Heart right ventricle (tissue), 16 donors: ENCODE measurements at regions not wholly inside any gene's neighbourhood (a gene's known extent, or its start where the extent isn't known, plus 50 kb on each side); places are given as distances from the start of the nearest gene placed in this dataset.
A peak's percentile ranks its signal among the peaks of the same experiment; 100 is the strongest.

ENCODE experiments used
- ATAC-seq, 8 donors: fragments of 200-7000 bp; cut with Tn5 transposase; one replicate each; pipeline ENCODE4 v1.9.1; 2020; ENCODE audit warnings: mild to moderate bottlenecking in 8 of 8, moderate library complexity in 8 of 8, moderate number of reproducible peaks in 1 of 8
- DNase-seq, 2 donors: peaks; one replicate each; pipeline ENCODE4 v3.0.0-alpha.2; 2020
- H3K27ac ChIP-seq, 10 donors: fragments of 200-600 bp; sonication (generic) in 2 of 10; one replicate each; pipeline versions ENCODE4 v1.5.0 to v1.8.0; 2020 to 2022; ENCODE audit warnings: mild to moderate bottlenecking in 3 of 10
- H3K27me3 ChIP-seq, 7 donors: fragments of 200-600 bp; one replicate each; pipeline ENCODE4 v1.8.0; 2021 to 2022; ENCODE audit warnings: mild to moderate bottlenecking in 2 of 7
- H3K36me3 ChIP-seq, 9 donors: fragments of 200-600 bp; sonication (generic) in 1 of 9; one replicate each; pipeline versions ENCODE4 v1.5.0 to v1.8.0; 2020 to 2022; ENCODE audit warnings: mild to moderate bottlenecking in 2 of 9
- H3K4me1 ChIP-seq, 9 donors: fragments of 200-600 bp; sonication (generic) in 1 of 9; one replicate each; pipeline versions ENCODE4 v1.5.0 to v1.8.0; 2020 to 2022; ENCODE audit warnings: mild to moderate bottlenecking in 4 of 9
- H3K4me3 ChIP-seq, 10 donors: fragments of 200-600 bp; sonication (generic) in 2 of 10; one replicate each; pipeline versions ENCODE4 v1.5.0 to v1.8.0; 2020 to 2022; ENCODE audit warnings: mild to moderate bottlenecking in 7 of 10, moderate library complexity in 2 of 10
- H3K9me3 ChIP-seq, 11 donors: fragments of 200-600 bp in 10 of 11; sonication (generic) in 2 of 11; one replicate each; pipeline versions ENCODE4 v1.5.0 to v1.8.0; 2013 to 2022; ENCODE audit warnings: mild to moderate bottlenecking in 2 of 11, control low read depth in 1 of 11, moderate library complexity in 1 of 11
- WGBS, 2 donors: extraction: QIAGEN DNeasy Blood & Tissue Kit; methylation state at CpG; one replicate each; pipeline ENCODE4 v1.1.7; 2013; ENCODE audit warnings: inconsistent platforms in 1 of 2; 5-methylcytosine and 5-hydroxymethylcytosine counted together
- intact Hi-C, 10 donors: fragments of 100-400 bp; cut with DNase I; formaldehyde crosslinking; loops; one replicate each; pipeline versions ENCODE4 v1.11.1 to v1.14.2; 2022
- TF ChIP-seq, protein P1 (sequence below), 9 donors: fragments of 200-600 bp; sonication (generic) in 2 of 9; IDR thresholded peaks; one replicate each; pipeline versions ENCODE4 v1.5.0 to v1.8.0; 2021 to 2022; ENCODE audit warnings: antibody characterized with exemption in 9 of 9, mild to moderate bottlenecking in 5 of 9, moderate library complexity in 1 of 9
- donor health status: Arrhythmogenic right ventricular cardiomyopathy.
- donor health status: ischemic (EF 13 %, LVEDD 7.1; RV severe dilation, severe dysfunction).
- donor health status: healthy with polysubstance abuse.
- donor health status: DM: no; HTN: yes; CAD: no.
- donor health status: DM: no; HTN: no; CAD: no.
- donor health status: ischemic (EF 25% LVEDD 6.9; RV normal size, moderate dysfunction).
- donor health status: ischemic (EF 25% LVEDD 5.7; RV mildly dilated, moderate dysfunction).
- donor health status: healthy.
- donor health status: DM: yes; HTN: yes; CAD: no.
- donor health status: Ischemic cardiomyopathy.
- donor health status: ischemic (EF 35%, LVEDD 5.7; RV mildly dilated, moderate dysfunction).
- donor health status: nonischemic (EF 11% LVEDD 7.7; RV severe dilation, severe dysfunction).
- donor health status: DM: yes; HTN: yes; CAD: no.
- donor health status: PGD.
- donor health status: ischemic (EF 29% LVEDD 5.4; RV normal size, mild dysfunction).
- donor health status: nonischemic (EF 23%, LVEDD 6.1; RV moderate dilation, normal function).

DNA sequence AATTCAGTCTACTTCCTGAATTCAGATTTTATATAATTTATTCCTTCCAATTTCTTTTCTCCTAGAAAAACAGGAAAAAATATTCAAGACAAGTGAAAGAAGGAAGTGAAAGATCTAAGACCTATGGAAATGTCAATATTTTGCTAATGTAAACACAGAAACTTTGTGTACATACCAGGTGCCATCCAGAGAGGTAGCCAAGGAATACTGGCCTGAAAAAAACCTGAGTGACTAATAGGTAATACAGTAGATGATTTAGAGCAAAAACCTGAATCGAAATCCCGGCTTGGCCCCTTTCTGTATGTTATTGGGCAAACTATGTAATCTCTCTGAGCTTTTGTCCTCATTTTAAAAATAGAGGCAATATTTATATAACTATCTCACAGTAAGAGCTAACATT is 59.2 kb upstream of the FSHB start:
- H3K27me3 ChIP-seq: no peaks in the 10 kb centered on the region
- ATAC-seq: no peak
- H3K4me1 ChIP-seq: peaks cover 0 to 7% (median 0%) of the 10 kb centered on the region in 9 donors
- intact Hi-C loops: no loop called here
- peaks cover 0 to under 1% (median 0%) of the 10 kb centered on the region in 11 donors for H3K9me3 ChIP-seq
- no peak for DNase-seq
- WGBS, 2 donors: 93 to 97% methylated on average over 2 of the region's 2 CpGs
- H3K27ac ChIP-seq: no peak overlapping the region
- no peaks in the 10 kb centered on the region for H3K36me3 ChIP-seq
- no peak overlapping the region for H3K4me3 ChIP-seq
- TF ChIP-seq, protein P1, sequence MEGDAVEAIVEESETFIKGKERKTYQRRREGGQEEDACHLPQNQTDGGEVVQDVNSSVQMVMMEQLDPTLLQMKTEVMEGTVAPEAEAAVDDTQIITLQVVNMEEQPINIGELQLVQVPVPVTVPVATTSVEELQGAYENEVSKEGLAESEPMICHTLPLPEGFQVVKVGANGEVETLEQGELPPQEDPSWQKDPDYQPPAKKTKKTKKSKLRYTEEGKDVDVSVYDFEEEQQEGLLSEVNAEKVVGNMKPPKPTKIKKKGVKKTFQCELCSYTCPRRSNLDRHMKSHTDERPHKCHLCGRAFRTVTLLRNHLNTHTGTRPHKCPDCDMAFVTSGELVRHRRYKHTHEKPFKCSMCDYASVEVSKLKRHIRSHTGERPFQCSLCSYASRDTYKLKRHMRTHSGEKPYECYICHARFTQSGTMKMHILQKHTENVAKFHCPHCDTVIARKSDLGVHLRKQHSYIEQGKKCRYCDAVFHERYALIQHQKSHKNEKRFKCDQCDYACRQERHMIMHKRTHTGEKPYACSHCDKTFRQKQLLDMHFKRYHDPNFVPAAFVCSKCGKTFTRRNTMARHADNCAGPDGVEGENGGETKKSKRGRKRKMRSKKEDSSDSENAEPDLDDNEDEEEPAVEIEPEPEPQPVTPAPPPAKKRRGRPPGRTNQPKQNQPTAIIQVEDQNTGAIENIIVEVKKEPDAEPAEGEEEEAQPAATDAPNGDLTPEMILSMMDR (IDR thresholded peaks at IDR 0.05): no peak

DNA sequence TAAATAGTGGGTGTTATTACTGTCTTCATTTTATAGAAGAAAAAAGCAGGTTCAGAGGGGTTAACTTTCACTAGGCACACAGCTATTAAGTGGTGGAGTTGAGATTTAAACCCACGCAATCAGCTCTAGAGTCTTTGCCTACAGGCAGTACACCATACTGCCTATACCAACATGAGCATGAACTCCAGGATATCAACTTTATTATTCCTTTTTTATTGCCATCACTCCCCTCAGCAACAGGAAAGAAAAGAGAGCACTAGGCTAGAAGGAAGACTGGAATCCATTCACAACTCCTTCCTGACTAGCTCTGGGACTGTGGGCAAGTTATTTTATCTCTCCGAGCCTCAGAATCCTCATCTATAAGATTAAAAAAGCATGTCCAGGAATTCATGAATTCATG is 58.7 kb upstream of the FSHB start:
- intact Hi-C loops: no loop called here
- Histone ChIP-seq H3K27ac (no peak overlapping the region), H3K4me3 (no peak overlapping the region), H3K4me1 (peaks cover 0 to 7% (median 0%) of the 10 kb centered on the region in 9 donors), H3K27me3 (no peaks in the 10 kb centered on the region), H3K9me3 (peaks cover 0 to 3% (median 0%) of the 10 kb centered on the region in 11 donors), H3K36me3 (no peaks in the 10 kb centered on the region)
- DNase-seq (no peak), ATAC-seq (no peak)
- TF ChIP-seq, protein P1 (IDR thresholded peaks at IDR 0.05): no peak
- WGBS, 2 donors: 82 to 86% methylated on average over 2 of the region's 2 CpGs

DNA sequence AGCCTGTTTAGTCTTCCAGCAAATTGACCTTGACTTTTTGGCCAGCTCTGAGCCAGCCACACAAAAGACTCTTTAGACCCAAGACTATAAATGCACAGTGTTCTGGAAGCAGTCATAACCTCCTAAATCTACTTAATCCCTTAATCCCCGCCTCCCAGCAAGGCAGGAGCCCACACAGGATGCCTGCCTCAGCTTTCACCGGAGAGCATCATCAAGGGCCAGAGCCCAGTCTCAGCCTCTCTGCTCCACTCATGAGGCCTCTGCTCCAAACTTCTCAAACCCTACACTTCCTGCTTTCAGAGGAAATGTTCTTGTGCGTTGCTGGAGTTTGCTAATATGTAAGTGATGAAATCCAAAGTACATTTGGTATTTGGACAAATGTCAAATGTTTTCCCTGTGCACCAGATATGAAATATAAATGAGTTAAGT is 57.9 kb upstream of the FSHB start:
- Histone ChIP-seq H3K27me3 (no peaks in the 10 kb centered on the region), H3K4me1 (peaks cover 0 to 7% (median 0%) of the 10 kb centered on the region in 9 donors), H3K27ac (no peak overlapping the region), H3K9me3 (peaks cover 0 to 6% (median 0%) of the 10 kb centered on the region in 11 donors), H3K36me3 (no peaks in the 10 kb centered on the region), H3K4me3 (no peak overlapping the region)
- WGBS, 2 donors: 44 to 50% methylated on average over 3 of the region's 3 CpGs
- TF ChIP-seq, protein P1 (IDR thresholded peaks at IDR 0.05): no peak
- no peak for DNase-seq
- ATAC-seq: peak in 1 of 8 donors; percentile 47
- intact Hi-C loops: no loop called here

DNA sequence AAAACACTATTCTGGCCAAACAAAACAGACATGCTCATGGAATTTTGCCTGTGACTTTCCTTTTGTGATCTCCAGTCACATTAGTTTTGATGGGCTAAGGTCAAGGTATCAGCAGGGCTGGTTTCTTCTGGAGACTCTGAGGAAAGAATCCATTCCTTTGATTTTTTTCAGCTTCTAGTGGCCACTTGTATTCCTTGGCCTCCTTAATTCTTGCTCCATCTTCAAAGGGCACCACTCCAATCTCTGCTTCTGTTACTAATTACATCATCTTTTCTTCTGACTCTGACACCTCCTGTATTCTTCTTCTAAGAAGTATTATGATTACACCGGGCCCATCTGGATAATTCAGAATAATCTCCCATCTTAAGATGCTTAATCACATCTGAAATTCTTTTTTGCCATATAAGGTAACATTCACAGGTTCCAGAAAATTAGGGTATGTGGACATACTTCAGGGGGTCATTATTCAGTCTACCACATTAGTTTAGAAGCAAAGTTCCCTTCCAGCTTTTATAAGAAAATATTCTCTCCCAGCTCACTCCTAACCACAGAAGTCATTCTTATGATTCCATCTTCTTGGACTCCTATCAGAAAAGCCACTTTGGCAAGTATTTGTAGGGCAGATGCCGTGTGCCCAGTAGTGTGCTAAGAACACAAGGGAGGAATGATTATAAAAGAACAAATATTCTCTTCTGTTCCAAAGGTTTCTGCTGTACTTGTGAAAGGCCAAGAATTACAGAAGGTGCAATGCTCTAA is 56.4 kb upstream of the FSHB start:
- Histone ChIP-seq H3K4me3 (no peak overlapping the region), H3K27ac (no peak overlapping the region), H3K4me1 (peaks cover 0 to 7% (median 0%) of the 10 kb centered on the region in 9 donors), H3K27me3 (no peaks in the 10 kb centered on the region), H3K9me3 (peaks cover 0 to 11% (median 0%) of the 10 kb centered on the region in 11 donors), H3K36me3 (no peaks in the 10 kb centered on the region)
- TF ChIP-seq, protein P1 (IDR thresholded peaks at IDR 0.05): no peak
- DNase-seq (no peak), ATAC-seq (no peak)
- intact Hi-C loops: no loop called here
- 68 to 73% methylated on average over 2 of the region's 2 CpGs for WGBS, 2 donors
